AG04449 (cell line): ENCODE measurements at regions not wholly inside any gene's neighbourhood (a gene's known extent, or its start where the extent isn't known, plus 50 kb on each side); places are given as distances from the start of the nearest gene placed in this dataset.

Experiments
- CTCF ChIA-PET: fragments of 350-600 bp; formaldehyde crosslinking; extraction: SDS; loops from one replicate; lab custom pipeline; 2021; ENCODE audit warnings: antibody characterized with exemption; lab: Yijun Ruan, JAX
- POLR2A ChIA-PET: fragments of 400-600, 350-600 bp; formaldehyde crosslinking; extraction: SDS; loops from one replicate; lab custom pipeline; 2020; ENCODE audit warnings: antibody characterized with exemption, inconsistent platforms; lab: Yijun Ruan, JAX
- DNase-seq: peaks from one replicate; pipeline ENCODE4 v3.0.0-alpha.2; 2010; ENCODE audit warnings: low read depth, low spot score
- H3K4me3 ChIP-seq: 2 replicates; pipeline ENCODE4 v1.5.1; 2011; ENCODE audit warnings: low read depth, mild to moderate bottlenecking, control low read depth, low read length
- TF ChIP-seq, protein P1 (sequence below): IDR thresholded peaks from one replicate; pipeline ENCODE4 v1.5.1; 2011; ENCODE audit warnings: mild to moderate bottlenecking, moderate library complexity, low read length, control low read depth, inconsistent platforms; ENCODE audit not compliant: insufficient read depth; ENCODE audit errors: missing control alignments

GRCh38 chr9:135415586-135415985 is 64.0 kb upstream of the PPP1R26 start:
- CTCF ChIA-PET, result interaction anchor here (1.0 to 9.6 kb wide), 8 partner anchors 9 to 967 kb away, joined by 3 to 112 read pairs (median 4); partner anchors contain the start of gene OLFM1
- POLR2A ChIA-PET, result no interaction called here
- no peak for DNase-seq
- no peak overlapping the region for H3K4me3 ChIP-seq
- TF ChIP-seq, protein P1, sequence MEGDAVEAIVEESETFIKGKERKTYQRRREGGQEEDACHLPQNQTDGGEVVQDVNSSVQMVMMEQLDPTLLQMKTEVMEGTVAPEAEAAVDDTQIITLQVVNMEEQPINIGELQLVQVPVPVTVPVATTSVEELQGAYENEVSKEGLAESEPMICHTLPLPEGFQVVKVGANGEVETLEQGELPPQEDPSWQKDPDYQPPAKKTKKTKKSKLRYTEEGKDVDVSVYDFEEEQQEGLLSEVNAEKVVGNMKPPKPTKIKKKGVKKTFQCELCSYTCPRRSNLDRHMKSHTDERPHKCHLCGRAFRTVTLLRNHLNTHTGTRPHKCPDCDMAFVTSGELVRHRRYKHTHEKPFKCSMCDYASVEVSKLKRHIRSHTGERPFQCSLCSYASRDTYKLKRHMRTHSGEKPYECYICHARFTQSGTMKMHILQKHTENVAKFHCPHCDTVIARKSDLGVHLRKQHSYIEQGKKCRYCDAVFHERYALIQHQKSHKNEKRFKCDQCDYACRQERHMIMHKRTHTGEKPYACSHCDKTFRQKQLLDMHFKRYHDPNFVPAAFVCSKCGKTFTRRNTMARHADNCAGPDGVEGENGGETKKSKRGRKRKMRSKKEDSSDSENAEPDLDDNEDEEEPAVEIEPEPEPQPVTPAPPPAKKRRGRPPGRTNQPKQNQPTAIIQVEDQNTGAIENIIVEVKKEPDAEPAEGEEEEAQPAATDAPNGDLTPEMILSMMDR, result no peak

DNA sequence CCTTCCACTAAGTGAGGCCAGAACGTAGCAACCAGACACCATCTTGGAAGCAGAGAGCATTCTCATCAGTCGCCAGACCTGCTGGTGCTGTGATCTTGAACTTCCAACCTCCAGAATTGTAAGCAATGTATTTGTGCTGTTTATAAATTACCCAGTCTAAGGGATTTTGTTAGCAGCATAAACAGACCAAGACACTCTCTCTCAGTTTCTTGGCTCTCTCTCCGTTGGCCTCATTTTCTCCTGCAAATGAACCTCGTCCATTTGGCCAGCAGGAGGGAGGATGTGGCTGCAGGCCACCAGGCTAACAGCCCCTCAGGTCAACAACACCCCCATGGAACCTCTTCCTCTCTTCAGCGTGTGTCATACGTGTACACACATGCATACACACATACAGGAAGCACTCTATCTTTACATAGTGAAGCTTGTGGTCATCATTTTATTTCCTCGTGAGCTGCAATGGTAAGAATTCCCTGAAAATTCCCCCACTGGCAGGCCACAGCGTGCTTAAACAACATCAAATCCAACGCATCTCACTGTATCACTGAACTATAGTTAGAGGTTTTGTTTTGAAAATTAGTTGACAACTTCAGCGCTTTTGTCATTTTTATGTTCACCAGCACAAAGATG is 62.8 kb upstream of the PPP1R26 start:
- H3K4me3 ChIP-seq, result no peak overlapping the region
- CTCF ChIA-PET, result interaction anchor here (1.0 to 9.6 kb wide), 6 partner anchors 9 to 968 kb away, joined by 3 to 112 read pairs (median 7); partner anchors contain the start of gene OLFM1
- POLR2A ChIA-PET, result no interaction called here
- TF ChIP-seq, protein P1, result no peak
- no peak for DNase-seq

GRCh38 chr9:135418161-135418560 is 61.4 kb upstream of the PPP1R26 start:
- no peak overlapping the region for H3K4me3 ChIP-seq
- DNase-seq, result no peak
- TF ChIP-seq, protein P1, result no peak
- ChIA-PET CTCF (interaction anchor here (9.6 kb wide), 1 partner anchor 331 kb away, joined by 112 read pairs; the partner anchor contains the start of gene OLFM1), POLR2A (no interaction called here)

DNA sequence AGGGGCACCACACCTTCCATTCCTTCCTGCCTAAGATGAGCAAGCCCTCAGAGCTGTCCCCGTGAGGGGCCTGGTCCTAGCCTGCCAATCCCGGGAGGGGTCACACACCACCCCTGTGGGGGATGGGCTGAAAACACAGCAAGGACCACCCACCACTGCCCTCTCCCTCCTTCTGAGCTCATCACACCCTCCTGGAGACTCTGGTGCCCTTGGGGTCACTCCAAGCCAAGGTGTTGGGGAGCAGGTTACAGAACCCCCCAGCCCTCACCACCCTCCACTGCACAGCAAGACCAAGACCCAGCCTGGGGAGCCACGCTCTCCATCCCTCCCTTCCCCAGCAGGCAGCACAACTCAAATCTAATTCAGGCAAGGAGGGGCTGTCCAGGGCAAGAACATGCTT is 60.5 kb upstream of the PPP1R26 start:
- ChIA-PET CTCF (interaction anchor here (9.6 kb wide), 1 partner anchor 332 kb away, joined by 112 read pairs; the partner anchor contains the start of gene OLFM1), POLR2A (no interaction called here)
- TF ChIP-seq, protein P1, result no peak
- DNase-seq, result no peak
- H3K4me3 ChIP-seq, result no peak overlapping the region

DNA sequence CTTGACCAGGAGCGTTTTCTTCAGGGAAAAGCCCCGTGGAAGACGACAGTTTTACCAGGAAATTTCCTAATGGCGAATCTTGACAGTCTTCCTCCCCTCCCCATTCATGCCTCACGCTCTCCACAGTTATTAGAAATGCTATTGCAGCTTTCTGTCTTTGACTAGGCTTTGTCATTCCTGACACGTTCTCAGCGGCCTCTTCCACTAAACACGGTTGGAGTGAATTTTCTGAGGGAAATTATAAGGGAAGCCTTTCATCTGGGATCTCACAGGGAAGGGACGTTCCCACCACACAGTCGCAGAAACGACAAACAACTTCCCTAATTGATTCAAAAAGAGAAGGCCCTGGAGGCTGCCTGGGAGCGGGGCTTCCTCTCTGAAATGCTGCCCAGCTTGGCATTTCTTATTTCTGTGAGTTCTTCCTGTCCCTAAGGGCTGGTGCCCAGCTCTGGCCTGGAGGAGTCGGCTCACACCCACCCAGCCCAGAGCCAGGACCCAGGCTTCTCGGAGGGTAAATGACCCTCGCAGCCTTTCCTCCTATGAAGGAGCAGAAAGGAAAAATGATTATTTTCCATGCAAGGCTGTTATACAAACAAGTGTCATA is 57.1 kb upstream of the PPP1R26 start:
- CTCF ChIA-PET, result interaction anchor here (1.7 kb wide), 1 partner anchor 10 kb away, joined by 5 read pairs; no protein-coding TSS in a partner anchor
- POLR2A ChIA-PET, result no interaction called here
- no peak overlapping the region for H3K4me3 ChIP-seq
- DNase-seq, result no peak
- TF ChIP-seq, protein P1, result no peak

- TF ChIP-seq, protein P1, result no peak
- ChIA-PET CTCF (interaction anchor here (1.1 kb wide), 1 partner anchor 11 kb away, joined by 5 read pairs; no protein-coding TSS in a partner anchor), POLR2A (no interaction called here)
- DNase-seq, result no peak
- H3K4me3 ChIP-seq, result no peak overlapping the region
Measured at GRCh38 chr9:135423725-135424124, 55.9 kb upstream of the PPP1R26 start.
